ENCODE measurements at regions not wholly inside any gene's neighbourhood (a gene's known extent, or its start where the extent isn't known, plus 50 kb on each side); places are given as distances from the start of the nearest gene placed in this dataset.

DNA sequence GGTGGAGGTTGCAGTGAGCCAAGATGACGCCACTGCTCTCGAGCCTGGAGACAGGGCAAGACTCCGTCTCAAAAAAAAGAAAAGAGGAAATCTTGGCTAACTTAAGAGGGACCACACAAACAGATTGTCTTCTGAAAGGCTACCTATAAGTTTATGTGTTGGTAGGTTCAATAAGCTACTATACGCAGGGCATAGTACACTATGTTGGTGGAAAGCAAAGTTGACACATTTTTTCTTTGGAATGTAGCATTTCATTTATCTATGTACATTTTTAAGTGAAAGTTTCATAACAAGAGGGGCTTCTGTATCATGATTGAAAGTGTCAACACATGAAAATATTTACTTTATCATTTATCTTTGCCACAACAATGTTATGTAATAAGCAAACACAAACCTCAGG is 752.6 kb upstream of the ACVR2A start:
- no peak overlapping the region for H3K4me3 ChIP-seq
- no peaks in the 10 kb centered on the region for H3K79me2 ChIP-seq (ENCODE audit: low read depth)
- H3K27ac ChIP-seq = no peak overlapping the region
- no peaks in the 10 kb centered on the region for H3K4me1 ChIP-seq (replicated peaks; ENCODE audit: insufficient read depth)
- POLR2A ChIA-PET (ENCODE audit: unreplicated experiment) = no interaction called here
- no peak overlapping the region for H2AFZ ChIP-seq
- no peaks in the 10 kb centered on the region for H3K9me3 ChIP-seq (ENCODE audit: insufficient read depth, low read depth)
- no peaks in the 10 kb centered on the region for H3K27me3 ChIP-seq (ENCODE audit: insufficient read depth, low read depth)
- no TSS peak for BruUV-seq (replicated peaks)
- CTCF ChIA-PET = no interaction called here
- H3F3A ChIP-seq (ENCODE audit: insufficient read depth, low read depth) = no peaks in the 10 kb centered on the region
- no peak for DNase-seq
- TF ChIP-seq, protein P1, sequence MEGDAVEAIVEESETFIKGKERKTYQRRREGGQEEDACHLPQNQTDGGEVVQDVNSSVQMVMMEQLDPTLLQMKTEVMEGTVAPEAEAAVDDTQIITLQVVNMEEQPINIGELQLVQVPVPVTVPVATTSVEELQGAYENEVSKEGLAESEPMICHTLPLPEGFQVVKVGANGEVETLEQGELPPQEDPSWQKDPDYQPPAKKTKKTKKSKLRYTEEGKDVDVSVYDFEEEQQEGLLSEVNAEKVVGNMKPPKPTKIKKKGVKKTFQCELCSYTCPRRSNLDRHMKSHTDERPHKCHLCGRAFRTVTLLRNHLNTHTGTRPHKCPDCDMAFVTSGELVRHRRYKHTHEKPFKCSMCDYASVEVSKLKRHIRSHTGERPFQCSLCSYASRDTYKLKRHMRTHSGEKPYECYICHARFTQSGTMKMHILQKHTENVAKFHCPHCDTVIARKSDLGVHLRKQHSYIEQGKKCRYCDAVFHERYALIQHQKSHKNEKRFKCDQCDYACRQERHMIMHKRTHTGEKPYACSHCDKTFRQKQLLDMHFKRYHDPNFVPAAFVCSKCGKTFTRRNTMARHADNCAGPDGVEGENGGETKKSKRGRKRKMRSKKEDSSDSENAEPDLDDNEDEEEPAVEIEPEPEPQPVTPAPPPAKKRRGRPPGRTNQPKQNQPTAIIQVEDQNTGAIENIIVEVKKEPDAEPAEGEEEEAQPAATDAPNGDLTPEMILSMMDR (conservative IDR thresholded peaks at IDR 0.05) = no peak
- TF ChIP-seq EZH2 (IDR thresholded peaks at IDR 0.05; ENCODE audit: low read depth) = no peak
- no peaks in the 10 kb centered on the region for H4K20me1 ChIP-seq (ENCODE audit: insufficient read depth)
- intact Hi-C loops (cut with micrococcal nuclease; ENCODE audit: unreplicated experiment) = no loop called here
- H3K4me2 ChIP-seq = no peak overlapping the region
- H3K36me3 ChIP-seq (ENCODE audit: low read depth) = no peaks in the 10 kb centered on the region
- H3K9me2 ChIP-seq (ENCODE audit: insufficient read depth) = no peaks in the 10 kb centered on the region

DNA sequence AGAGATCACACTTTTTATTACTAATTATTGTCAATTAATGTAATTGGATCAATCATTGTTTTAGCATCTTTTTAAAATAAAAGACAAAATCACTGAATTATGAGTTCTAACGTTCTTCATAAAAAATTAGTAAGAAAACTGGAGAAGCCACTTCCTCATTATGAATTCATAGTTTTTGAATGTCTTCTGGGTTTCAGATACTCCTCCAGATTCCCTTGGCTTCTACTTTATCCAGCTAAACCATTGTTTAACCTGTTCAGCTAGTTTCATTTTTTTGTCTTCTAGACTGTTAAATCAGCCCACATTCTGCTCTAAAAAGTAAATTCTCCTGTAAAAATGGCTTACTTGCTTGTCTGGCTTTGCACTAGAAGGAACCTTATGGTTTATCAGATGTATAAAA is 753.4 kb upstream of the ACVR2A start:
- Histone ChIP-seq H3K27ac (no peak overlapping the region), H3F3A (ENCODE audit: insufficient read depth, low read depth) (no peaks in the 10 kb centered on the region), H3K4me2 (no peak overlapping the region), H3K9me2 (ENCODE audit: insufficient read depth) (no peaks in the 10 kb centered on the region), H3K9me3 (ENCODE audit: insufficient read depth, low read depth) (no peaks in the 10 kb centered on the region), H3K27me3 (ENCODE audit: insufficient read depth, low read depth) (no peaks in the 10 kb centered on the region), H3K4me3 (no peak overlapping the region), H2AFZ (no peak overlapping the region), H4K20me1 (ENCODE audit: insufficient read depth) (no peaks in the 10 kb centered on the region), H3K36me3 (ENCODE audit: low read depth) (no peaks in the 10 kb centered on the region), H3K4me1 (replicated peaks; ENCODE audit: insufficient read depth) (no peaks in the 10 kb centered on the region), H3K79me2 (ENCODE audit: low read depth) (no peaks in the 10 kb centered on the region)
- TF ChIP-seq, protein P1 (conservative IDR thresholded peaks at IDR 0.05) = no peak
- TF ChIP-seq EZH2 (IDR thresholded peaks at IDR 0.05; ENCODE audit: low read depth) = no peak
- ChIA-PET POLR2A (ENCODE audit: unreplicated experiment) (interaction anchor here (0.5 kb wide), 1 partner anchor 51 kb away, joined by 9 read pairs; no protein-coding TSS in a partner anchor), CTCF (no interaction called here)
- no TSS peak for BruUV-seq (replicated peaks)
- intact Hi-C loops (cut with micrococcal nuclease; ENCODE audit: unreplicated experiment) = no loop called here
- DNase-seq = no peak

DNA sequence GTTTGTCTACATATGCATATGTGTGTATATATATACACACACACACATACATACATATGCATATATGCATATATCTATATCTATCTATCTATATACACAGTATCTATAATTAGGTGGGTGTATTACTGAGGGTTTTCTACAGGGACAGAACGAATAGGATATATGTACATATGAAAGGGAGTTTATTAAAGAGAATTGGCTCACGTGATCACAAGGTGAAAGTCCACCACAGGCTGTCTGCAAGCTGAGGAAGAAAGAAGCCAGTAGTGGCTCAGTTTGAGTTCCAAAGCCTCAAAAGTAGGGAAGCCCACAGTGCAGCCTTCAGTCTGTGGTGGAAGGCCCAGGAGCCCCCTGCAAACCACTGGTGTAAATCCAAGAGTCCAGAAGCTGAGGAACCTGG is 756.0 kb upstream of the ACVR2A start:
- H3K9me3 ChIP-seq (ENCODE audit: insufficient read depth, low read depth) = no peaks in the 10 kb centered on the region
- H3K4me2 ChIP-seq = no peak overlapping the region
- TF ChIP-seq, protein P1 (conservative IDR thresholded peaks at IDR 0.05) = no peak
- no peak for TF ChIP-seq EZH2 (IDR thresholded peaks at IDR 0.05; ENCODE audit: low read depth)
- H3K9me2 ChIP-seq (ENCODE audit: insufficient read depth) = no peaks in the 10 kb centered on the region
- no peak overlapping the region for H3K27ac ChIP-seq
- no peaks in the 10 kb centered on the region for H3K27me3 ChIP-seq (ENCODE audit: insufficient read depth, low read depth)
- no peak for DNase-seq
- intact Hi-C loops (cut with micrococcal nuclease; ENCODE audit: unreplicated experiment) = loop anchor here (10.0 kb wide), 1 partner anchor 826 kb away; no protein-coding TSS in a partner anchor
- no TSS peak for BruUV-seq (replicated peaks)
- no peak overlapping the region for H2AFZ ChIP-seq
- no peaks in the 10 kb centered on the region for H3K36me3 ChIP-seq (ENCODE audit: low read depth)
- no peaks in the 10 kb centered on the region for H3K79me2 ChIP-seq (ENCODE audit: low read depth)
- POLR2A ChIA-PET (ENCODE audit: unreplicated experiment) = interaction anchor here (0.7 kb wide), 1 partner anchor 530 kb away, joined by 6 read pairs; no protein-coding TSS in a partner anchor
- no peaks in the 10 kb centered on the region for H3K4me1 ChIP-seq (replicated peaks; ENCODE audit: insufficient read depth)
- no peaks in the 10 kb centered on the region for H4K20me1 ChIP-seq (ENCODE audit: insufficient read depth)
- CTCF ChIA-PET = no interaction called here
- no peak overlapping the region for H3K4me3 ChIP-seq
- H3F3A ChIP-seq (ENCODE audit: insufficient read depth, low read depth) = no peaks in the 10 kb centered on the region
